Epithelial cell of esophagus (primary cell): ENCODE measurements at regions not wholly inside any gene's neighbourhood (a gene's known extent, or its start where the extent isn't known, plus 50 kb on each side); places are given as distances from the start of the nearest gene placed in this dataset.
"Not testable (repeated sequence)": the region's sequence is repeated elsewhere in the genome, so short reads cannot be mapped to it uniquely, and the experiment has no call there.

Experiments
- DNase-seq: peaks from one replicate; pipeline ENCODE4 v3.0.0; 2010; ENCODE audit warnings: low read depth
- H3K4me3 ChIP-seq: 2 replicates; pipeline ENCODE4 v1.5.1; 2011; ENCODE audit warnings: mild to moderate bottlenecking, low read length, control low read depth
- CTCF ChIP-seq: IDR thresholded peaks from 2 replicates; pipeline ENCODE4 v1.5.1; 2011; ENCODE audit warnings: low read depth, mild to moderate bottlenecking, low read length, control low read depth, inconsistent platforms; ENCODE audit not compliant: insufficient read depth; ENCODE audit errors: missing control alignments

- TF ChIP-seq CTCF = no peak
- DNase-seq = no peak
- no peak overlapping the region for H3K4me3 ChIP-seq
Measured at GRCh38 chr7:81045491-81046030, 126.7 kb upstream of the SEMA3C start.

- not testable (repeated sequence) for H3K4me3 ChIP-seq, DNase-seq
Measured at GRCh38 chr7:81042646-81043045, 123.8 kb upstream of the SEMA3C start.

GRCh38 chr7:81040496-81040895 is 121.6 kb upstream of the SEMA3C start:
- DNase-seq = no peak
- H3K4me3 ChIP-seq = no peak overlapping the region
- no peak for TF ChIP-seq CTCF

- DNase-seq = peak; percentile 65
- no peak overlapping the region for H3K4me3 ChIP-seq
- TF ChIP-seq CTCF = no peak
Measured at GRCh38 chr7:81036871-81037270, 118.0 kb upstream of the SEMA3C start.

GRCh38 chr7:81036057-81036456 is 117.2 kb upstream of the SEMA3C start:
- no peak overlapping the region for H3K4me3 ChIP-seq
- no peak for TF ChIP-seq CTCF
- no peak for DNase-seq

- no peak for TF ChIP-seq CTCF
Measured at GRCh38 chr7:81031996-81032395, 113.1 kb upstream of the SEMA3C start.

GRCh38 chr7:81031243-81031642 is 112.4 kb upstream of the SEMA3C start:
- TF ChIP-seq CTCF = no peak
- DNase-seq = peak; percentile 16
- no peak overlapping the region for H3K4me3 ChIP-seq

More at GRCh38 chr7:81031996-81032395, 113.1 kb upstream of the SEMA3C start:
- H3K4me3 ChIP-seq = no peak overlapping the region
- DNase-seq = no peak
